Natural killer cell (primary cell): ENCODE measurements at regions not wholly inside any gene's neighbourhood (a gene's known extent, or its start where the extent isn't known, plus 50 kb on each side); places are given as distances from the start of the nearest gene placed in this dataset.

Experiments used
- ATAC-seq, 3 donors: fragments of 150-1000 bp in 2 of 3; fragments of 200-7000 bp in 1 of 3; cut with Tn5 transposase; 1 replicate in 1 of 3; 2 replicates in 2 of 3; pipeline ENCODE4 v1.10.0; 2021; ENCODE audit warnings: mild to moderate bottlenecking in 2 of 3, moderate library complexity in 2 of 3
- DNase-seq, 2 donors: peaks; one replicate each; pipeline versions ENCODE4 v3.0.0 to v3.0.0-alpha.2; 2013 to 2021; ENCODE audit warnings: mixed read lengths in 1 of 2
- H3K27ac ChIP-seq: one replicate; pipeline ENCODE4 v1.5.1; 2013; ENCODE audit warnings: mild to moderate bottlenecking, low read length
- H3K27me3 ChIP-seq: one replicate; pipeline ENCODE4 v1.6.1; 2013; ENCODE audit warnings: low read length; ENCODE audit not compliant: control insufficient read depth, insufficient read depth
- H3K36me3 ChIP-seq: one replicate; pipeline ENCODE4 v1.6.1; 2013; ENCODE audit warnings: low read length; ENCODE audit not compliant: control insufficient read depth, insufficient read depth
- H3K4me1 ChIP-seq: one replicate; pipeline ENCODE4 v1.6.1; 2013; ENCODE audit warnings: low read length; ENCODE audit not compliant: control insufficient read depth, insufficient read depth
- H3K4me3 ChIP-seq: one replicate; pipeline ENCODE4 v1.5.1; 2013; ENCODE audit warnings: low read length
- H3K9me3 ChIP-seq: one replicate; pipeline ENCODE4 v1.6.1; 2013; ENCODE audit warnings: low read length; ENCODE audit not compliant: control insufficient read depth, insufficient read depth
- H3K27ac Mint-ChIP-seq, 2 donors: one replicate each; pipeline ENCODE4 v1.8.0; 2022; ENCODE audit warnings: mild to moderate bottlenecking in 2 of 2, mixed read lengths in 2 of 2, moderate library complexity in 1 of 2
- H3K27me3 Mint-ChIP-seq, 2 donors: one replicate each; pipeline ENCODE4 v1.8.0; 2022; ENCODE audit warnings: low read depth in 2 of 2, mixed read lengths in 2 of 2
- H3K36me3 Mint-ChIP-seq: one replicate; pipeline ENCODE4 v1.8.0; 2022; ENCODE audit warnings: mixed read lengths
- H3K4me1 Mint-ChIP-seq, 2 donors: one replicate each; pipeline ENCODE4 v1.8.0; 2022; ENCODE audit warnings: mixed read lengths in 2 of 2
- H3K4me3 Mint-ChIP-seq: one replicate; pipeline ENCODE4 v1.8.0; 2022; ENCODE audit warnings: mild to moderate bottlenecking, moderate library complexity, mixed read lengths
- H3K9me3 Mint-ChIP-seq, 2 donors: one replicate each; pipeline ENCODE4 v1.8.0; 2022; ENCODE audit warnings: mixed read lengths in 2 of 2
- CTCF ChIP-seq: fragments of 200-600 bp; IDR thresholded peaks from one replicate; pipeline ENCODE4 v1.8.0; 2022; ENCODE audit warnings: antibody characterized with exemption
- WGBS: methylation state at CpG from one replicate; pipeline ENCODE4 v1.1.7; 2013; ENCODE audit warnings: missing lambda C conversion rate; ENCODE audit not compliant: insufficient coverage; 5-methylcytosine and 5-hydroxymethylcytosine counted together
- intact Hi-C: fragments of 100-400 bp; cut with micrococcal nuclease; formaldehyde crosslinking; loops from one replicate; pipeline ENCODE4 v1.14.2; 2022

GRCh38 chr10:126783806-126784557 lies 113.5 kb upstream of the C10orf90 start:
- Histone ChIP-seq H3K4me1 (no peaks in the 10 kb centered on the region), H3K36me3 (no peaks in the 10 kb centered on the region), H3K27me3 (no peaks in the 10 kb centered on the region), H3K9me3 (no peaks in the 10 kb centered on the region), H3K4me3 (no peak overlapping the region), H3K27ac (no peak overlapping the region)
- Mint-ChIP-seq H3K27me3 (no peaks in the 10 kb centered on the region), H3K27ac (no peak overlapping the region), H3K9me3 (no peaks in the 10 kb centered on the region), H3K4me3 (no peak overlapping the region), H3K36me3 (no peaks in the 10 kb centered on the region), H3K4me1 (no peaks in the 10 kb centered on the region)
- DNase-seq (no peak), ATAC-seq (no peak)
- 76% methylated on average over 9 of the region's 9 CpGs for WGBS
- TF ChIP-seq CTCF = no peak
- intact Hi-C loops = no loop called here

- no peaks in the 10 kb centered on the region for H3K27me3 ChIP-seq
- no peak overlapping the region for H3K4me3 Mint-ChIP-seq
- no peaks in the 10 kb centered on the region for H3K9me3 ChIP-seq
- intact Hi-C loops = no loop called here
- H3K9me3 Mint-ChIP-seq = no peaks in the 10 kb centered on the region
- DNase-seq = no peak
- WGBS = 84% methylated on average over 3 of the region's 3 CpGs
- no peaks in the 10 kb centered on the region for H3K4me1 Mint-ChIP-seq
- H3K27ac Mint-ChIP-seq = no peak overlapping the region
- TF ChIP-seq CTCF = no peak
- H3K36me3 ChIP-seq = no peaks in the 10 kb centered on the region
- no peak for ATAC-seq
- peaks cover 0 to 5% of the 10 kb centered on the region in 2 donors for H3K27me3 Mint-ChIP-seq
- H3K36me3 Mint-ChIP-seq = no peaks in the 10 kb centered on the region
- no peak overlapping the region for H3K27ac ChIP-seq
- no peak overlapping the region for H3K4me3 ChIP-seq
- H3K4me1 ChIP-seq = no peaks in the 10 kb centered on the region
Observed at GRCh38 chr10:126787201-126787600, 116.7 kb upstream of the C10orf90 start.

- ATAC-seq = no peak
- Histone ChIP-seq H3K9me3 (no peaks in the 10 kb centered on the region), H3K4me3 (no peak overlapping the region), H3K4me1 (no peaks in the 10 kb centered on the region), H3K36me3 (no peaks in the 10 kb centered on the region), H3K27ac (no peak overlapping the region), H3K27me3 (no peaks in the 10 kb centered on the region)
- Mint-ChIP-seq H3K4me3 (no peak overlapping the region), H3K36me3 (no peaks in the 10 kb centered on the region), H3K4me1 (no peaks in the 10 kb centered on the region), H3K27ac (no peak overlapping the region), H3K9me3 (no peaks in the 10 kb centered on the region), H3K27me3 (peaks cover 4 to 7% of the 10 kb centered on the region in 2 donors)
- no peak for TF ChIP-seq CTCF
- DNase-seq = no peak
- WGBS = 80% methylated on average over 1 of the region's 2 CpGs
- intact Hi-C loops = no loop called here
Observed at GRCh38 chr10:126795318-126795717, 109.9 kb upstream of the DOCK1 start.

- intact Hi-C loops = no loop called here
- no peaks in the 10 kb centered on the region for H3K9me3 Mint-ChIP-seq
- TF ChIP-seq CTCF = no peak
- Histone ChIP-seq H3K4me3 (no peak overlapping the region), H3K4me1 (no peaks in the 10 kb centered on the region), H3K27ac (no peak overlapping the region), H3K36me3 (no peaks in the 10 kb centered on the region), H3K9me3 (no peaks in the 10 kb centered on the region), H3K27me3 (no peaks in the 10 kb centered on the region)
- H3K4me1 Mint-ChIP-seq = no peaks in the 10 kb centered on the region
- H3K4me3 Mint-ChIP-seq = no peak overlapping the region
- H3K27ac Mint-ChIP-seq = no peak overlapping the region
- H3K36me3 Mint-ChIP-seq = no peaks in the 10 kb centered on the region
- WGBS = 75% methylated on average over 13 of the region's 13 CpGs
- H3K27me3 Mint-ChIP-seq = peaks cover 3 to 4% of the 10 kb centered on the region in 2 donors
- no peak for ATAC-seq
- no peak for DNase-seq
Observed at GRCh38 chr10:126798649-126799048, 106.6 kb upstream of the DOCK1 start.
